ENCODE measurements at regions not wholly inside any gene's neighbourhood (a gene's known extent, or its start where the extent isn't known, plus 50 kb on each side); places are given as distances from the start of the nearest gene placed in this dataset.

GRCh38 chr2:19504400-19505198, 146.2 kb upstream of the OSR1 start:
- DNase-seq (ENCODE audit: low read depth, low spot score), result no peak

GRCh38 chr2:19503915-19504314, 145.5 kb upstream of the OSR1 start:
- no peak for DNase-seq (ENCODE audit: low read depth, low spot score)

GRCh38 chr2:19503406-19503805, 145.0 kb upstream of the OSR1 start:
- no peak for DNase-seq (ENCODE audit: low read depth, low spot score)

GRCh38 chr2:19500126-19500525, 141.7 kb upstream of the OSR1 start:
- no peak for DNase-seq (ENCODE audit: low read depth, low spot score)

- DNase-seq (ENCODE audit: low read depth, low spot score), result no peak
Measured at GRCh38 chr2:19496646-19497045, 138.2 kb upstream of the OSR1 start.

GRCh38 chr2:19494241-19494640, 135.8 kb upstream of the OSR1 start:
- DNase-seq (ENCODE audit: low read depth, low spot score), result no peak

- no peak for DNase-seq (ENCODE audit: low read depth, low spot score)
Measured at GRCh38 chr2:19491796-19492195, 133.4 kb upstream of the OSR1 start.

- no peak for DNase-seq (ENCODE audit: low read depth, low spot score)
Measured at GRCh38 chr2:19490846-19491435, 132.5 kb upstream of the OSR1 start.

- DNase-seq (ENCODE audit: low read depth, low spot score), result no peak
Measured at GRCh38 chr2:19488009-19488691, 129.7 kb upstream of the OSR1 start.

GRCh38 chr2:19484736-19485135, 126.3 kb upstream of the OSR1 start:
- no peak for DNase-seq (ENCODE audit: low read depth, low spot score)

GRCh38 chr2:19480673-19481072, 122.2 kb upstream of the OSR1 start:
- no peak for DNase-seq (ENCODE audit: low read depth, low spot score)

GRCh38 chr2:19479666-19480065, 121.2 kb upstream of the OSR1 start:
- DNase-seq (ENCODE audit: low read depth, low spot score), result no peak

GRCh38 chr2:19478409-19478808, 120.0 kb upstream of the OSR1 start:
- DNase-seq (ENCODE audit: low read depth, low spot score), result no peak

- DNase-seq (ENCODE audit: low read depth, low spot score), result no peak
Measured at GRCh38 chr2:19476327-19476726, 117.9 kb upstream of the OSR1 start.

GRCh38 chr2:19474128-19474527, 115.7 kb upstream of the OSR1 start:
- DNase-seq (ENCODE audit: low read depth, low spot score), result no peak

- DNase-seq (ENCODE audit: low read depth, low spot score), result no peak
Measured at GRCh38 chr2:19473350-19473749, 114.9 kb upstream of the OSR1 start.

- DNase-seq (ENCODE audit: low read depth, low spot score), result no peak
Measured at GRCh38 chr2:19472391-19472978, 114.1 kb upstream of the OSR1 start.

- no peak for DNase-seq (ENCODE audit: low read depth, low spot score)
Measured at GRCh38 chr2:19471491-19471890, 113.1 kb upstream of the OSR1 start.

- no peak for DNase-seq (ENCODE audit: low read depth, low spot score)
Measured at GRCh38 chr2:19465978-19466377, 107.6 kb upstream of the OSR1 start.

- DNase-seq (ENCODE audit: low read depth, low spot score), result no peak
Measured at GRCh38 chr2:19462256-19462645, 103.8 kb upstream of the OSR1 start.

GRCh38 chr2:19461504-19462255, 103.3 kb upstream of the OSR1 start:
- DNase-seq (ENCODE audit: low read depth, low spot score), result no peak

- DNase-seq (ENCODE audit: low read depth, low spot score), result no peak
Measured at GRCh38 chr2:19460761-19461160, 102.3 kb upstream of the OSR1 start.
